ENCODE measurements at regions not wholly inside any gene's neighbourhood (a gene's known extent, or its start where the extent isn't known, plus 50 kb on each side); places are given as distances from the start of the nearest gene placed in this dataset.

DNA sequence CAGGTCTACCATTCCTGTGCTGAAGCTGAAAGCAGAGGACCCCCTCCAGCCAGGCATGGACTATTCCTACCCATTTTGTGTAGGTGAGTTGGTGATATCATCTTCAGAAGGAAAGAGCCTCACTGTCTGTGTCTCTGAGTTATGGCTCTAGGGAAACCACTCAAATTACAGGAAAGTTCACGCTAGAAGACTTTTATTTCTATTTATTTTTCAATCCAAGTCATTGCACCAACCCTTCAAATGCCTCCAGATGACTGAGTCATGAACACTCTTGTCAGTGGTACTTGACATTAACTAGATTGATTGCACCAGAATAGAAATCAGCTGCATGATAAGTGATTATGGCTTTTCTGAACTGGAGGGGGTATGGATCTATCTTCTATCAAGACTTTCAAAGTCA is 338.4 kb downstream of the MBD2 start:
- no peak for TF ChIP-seq CTCF (IDR thresholded peaks at IDR 0.05)
- WGBS = 40% methylated on average over 1 of the region's 1 CpG

GRCh38 chr18:53883771-53884170 is 340.7 kb downstream of the MBD2 start:
- no peaks in the 10 kb centered on the region for H3K27me3 ChIP-seq
- H3K4me1 ChIP-seq = no peaks in the 10 kb centered on the region
- H3K27ac ChIP-seq = no peak overlapping the region
- DNase-seq (ENCODE audit: low spot score in 2 of 2) = no peak
- TF ChIP-seq EP300 (IDR thresholded peaks at IDR 0.05) = no peak
- no peak for TF ChIP-seq POLR2AphosphoS5 (IDR thresholded peaks at IDR 0.05)
- TF ChIP-seq CTCF (IDR thresholded peaks at IDR 0.05) = no peak
- no peak for TF ChIP-seq POLR2A (IDR thresholded peaks at IDR 0.05)
- H3K36me3 ChIP-seq = no peaks in the 10 kb centered on the region
- peaks cover 4% of the 10 kb centered on the region for H3K9me3 ChIP-seq
- H3K4me3 ChIP-seq = no peak overlapping the region
- 92% methylated on average over 2 of the region's 2 CpGs for WGBS

More for the DNA sequence above, 338.4 kb downstream of the MBD2 start:
- Histone ChIP-seq H3K9me3 (peaks cover 4% of the 10 kb centered on the region), H3K36me3 (no peaks in the 10 kb centered on the region), H3K27ac (no peak overlapping the region), H3K4me3 (no peak overlapping the region), H3K27me3 (no peaks in the 10 kb centered on the region), H3K4me1 (no peaks in the 10 kb centered on the region)
- DNase-seq (ENCODE audit: low spot score in 2 of 2) = no peak

- TF ChIP-seq EP300 (IDR thresholded peaks at IDR 0.05) (no peak), POLR2A (IDR thresholded peaks at IDR 0.05) (no peak), CTCF (IDR thresholded peaks at IDR 0.05) (no peak), POLR2AphosphoS5 (IDR thresholded peaks at IDR 0.05) (no peak)
- no peak overlapping the region for H3K4me3 ChIP-seq
Observed at GRCh38 chr18:53874103-53874502, 350.4 kb downstream of the MBD2 start.

DNA sequence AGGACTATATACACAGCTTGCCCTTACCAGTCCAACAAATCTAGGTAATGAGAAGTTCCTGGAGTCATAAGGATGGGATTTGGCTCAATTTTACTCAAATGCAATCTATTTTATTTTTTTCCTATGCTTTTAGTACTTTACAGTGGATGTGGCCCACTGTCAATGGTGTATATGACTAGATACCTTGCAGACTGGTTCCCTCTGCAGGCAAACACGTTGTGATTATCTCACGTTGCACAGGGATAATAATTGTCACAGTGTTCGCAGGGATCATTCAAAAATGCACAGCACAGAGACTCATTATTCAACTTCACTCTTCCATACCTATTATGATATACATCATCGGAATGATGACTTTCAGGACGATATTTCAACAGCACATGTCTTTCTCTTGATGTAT is 359.7 kb downstream of the MBD2 start:
- Histone ChIP-seq H3K27ac (no peak overlapping the region), H3K4me3 (no peak overlapping the region), H3K9me3 (no peaks in the 10 kb centered on the region), H3K36me3 (no peaks in the 10 kb centered on the region), H3K27me3 (no peaks in the 10 kb centered on the region), H3K4me1 (no peaks in the 10 kb centered on the region)
- WGBS = 36% methylated on average over 5 of the region's 5 CpGs
- TF ChIP-seq CTCF (IDR thresholded peaks at IDR 0.05) = no peak
- TF ChIP-seq POLR2AphosphoS5 (IDR thresholded peaks at IDR 0.05) = no peak
- TF ChIP-seq POLR2A (IDR thresholded peaks at IDR 0.05) = no peak
- TF ChIP-seq EP300 (IDR thresholded peaks at IDR 0.05) = no peak
- DNase-seq (ENCODE audit: low spot score in 2 of 2) = no peak

More at GRCh38 chr18:53874103-53874502, 350.4 kb downstream of the MBD2 start:
- no peak for DNase-seq (ENCODE audit: low spot score in 2 of 2)
- H3K36me3 ChIP-seq = no peaks in the 10 kb centered on the region
- no peaks in the 10 kb centered on the region for H3K9me3 ChIP-seq
- H3K4me1 ChIP-seq = no peaks in the 10 kb centered on the region
- no peak overlapping the region for H3K27ac ChIP-seq
- WGBS = 91% methylated on average over 2 of the region's 2 CpGs
- H3K27me3 ChIP-seq = no peaks in the 10 kb centered on the region

DNA sequence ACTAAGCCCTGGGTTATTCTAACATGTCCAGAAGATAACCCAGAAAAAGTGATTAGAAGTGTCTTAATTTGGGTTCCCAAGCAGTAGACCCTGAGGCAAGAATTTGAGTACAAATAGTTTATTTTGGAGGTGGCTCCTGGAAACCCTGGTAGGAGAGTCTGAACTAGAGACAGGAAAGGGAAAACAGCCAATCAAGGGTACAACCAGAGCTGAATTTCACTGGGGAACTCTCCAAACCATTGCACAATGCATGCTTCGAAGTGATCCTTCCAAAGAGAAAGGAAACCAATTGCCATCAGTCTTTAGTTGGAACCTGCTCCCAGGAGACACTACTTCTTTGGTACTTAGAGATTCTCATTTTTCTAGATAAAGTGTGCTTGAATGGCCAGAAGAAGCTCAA is 361.5 kb downstream of the MBD2 start:
- Histone ChIP-seq H3K9me3 (no peaks in the 10 kb centered on the region), H3K27ac (no peak overlapping the region), H3K36me3 (no peaks in the 10 kb centered on the region), H3K4me3 (no peak overlapping the region), H3K27me3 (no peaks in the 10 kb centered on the region), H3K4me1 (no peaks in the 10 kb centered on the region)
- WGBS = 52% methylated on average over 1 of the region's 1 CpG
- no peak for TF ChIP-seq CTCF (IDR thresholded peaks at IDR 0.05)
- DNase-seq (ENCODE audit: low spot score in 2 of 2) = no peak
